Neuronal stem cell (in vitro differentiated cells): ENCODE measurements at regions not wholly inside any gene's neighbourhood (a gene's known extent, or its start where the extent isn't known, plus 50 kb on each side); places are given as distances from the start of the nearest gene placed in this dataset.

ENCODE experiments used
- DNase-seq: peaks from one replicate; pipeline ENCODE4 v3.0.0-alpha.2; 2013; ENCODE audit warnings: low spot score
- H2AFZ ChIP-seq: one replicate; pipeline ENCODE4 v1.6.1; 2013; ENCODE audit warnings: mild to moderate bottlenecking, low read length, inconsistent platforms
- H2AK5ac ChIP-seq: 2 replicates; pipeline ENCODE4 v1.6.1; 2013; ENCODE audit warnings: low read depth, mild to moderate bottlenecking, inconsistent platforms, low read length, moderate library complexity, mixed read lengths
- H2BK120ac ChIP-seq: 2 replicates; pipeline ENCODE4 v1.6.1; 2013; ENCODE audit warnings: low read depth, mild to moderate bottlenecking, inconsistent platforms, low read length, moderate library complexity, mixed read lengths
- H2BK12ac ChIP-seq: one replicate; pipeline ENCODE4 v1.6.1; 2013; ENCODE audit warnings: low read length, inconsistent platforms
- H2BK15ac ChIP-seq: 2 replicates; pipeline ENCODE4 v1.6.1; 2013; ENCODE audit warnings: mild to moderate bottlenecking, low read length, inconsistent platforms, mixed read lengths
- H2BK5ac ChIP-seq: one replicate; pipeline ENCODE4 v1.6.1; 2013; ENCODE audit warnings: inconsistent platforms, mild to moderate bottlenecking, low read length, moderate library complexity
- H3K14ac ChIP-seq: one replicate; pipeline ENCODE4 v1.6.1; 2013; ENCODE audit warnings: low read length, inconsistent platforms
- H3K18ac ChIP-seq: 2 replicates; pipeline ENCODE4 v1.6.1; 2013; ENCODE audit warnings: low read length, inconsistent platforms
- H3K23ac ChIP-seq: 2 replicates; pipeline ENCODE4 v1.6.1; 2013; ENCODE audit warnings: low read depth, mild to moderate bottlenecking, mixed read lengths, low read length, inconsistent platforms; ENCODE audit not compliant: poor library complexity
- H3K27ac ChIP-seq: replicated peaks from 3 replicates; pipeline ENCODE4 v1.5.1; 2013; ENCODE audit warnings: low read length, inconsistent platforms
- H3K27me3 ChIP-seq, 3 experiments: 2 replicates each; pipeline ENCODE4 v1.6.1; 2013; ENCODE audit warnings: low read length in 3 of 3, mild to moderate bottlenecking in 2 of 3, inconsistent platforms in 1 of 3, low read depth in 1 of 3, mixed read lengths in 1 of 3, moderate library complexity in 1 of 3; ENCODE audit not compliant: control insufficient read depth in 3 of 3, insufficient read depth in 3 of 3
- H3K36me3 ChIP-seq, 2 donors: replicated peaks in 1 of 2; 2 replicates each; pipeline ENCODE4 v1.6.1; 2013; ENCODE audit warnings: low read length in 2 of 2; ENCODE audit not compliant: control insufficient read depth in 2 of 2, insufficient read depth in 2 of 2
- H3K4ac ChIP-seq: 2 replicates; pipeline ENCODE4 v1.6.1; 2013; ENCODE audit warnings: inconsistent platforms, mild to moderate bottlenecking, low read length, moderate library complexity
- H3K4me1 ChIP-seq, 2 donors: 1 replicate in 1 of 2; 2 replicates in 1 of 2; pipeline ENCODE4 v1.6.1; 2013; ENCODE audit warnings: low read length in 2 of 2, low read depth in 1 of 2; ENCODE audit not compliant: control insufficient read depth in 2 of 2, insufficient read depth in 1 of 2
- H3K4me2 ChIP-seq: one replicate; pipeline ENCODE4 v1.6.1; 2013; ENCODE audit warnings: mild to moderate bottlenecking, low read length, inconsistent platforms; ENCODE audit not compliant: insufficient read depth, poor library complexity, severe bottlenecking
- H3K4me3 ChIP-seq, 2 donors: 2 replicates each; pipeline ENCODE4 v1.5.1; 2013; ENCODE audit warnings: low read length in 2 of 2, mild to moderate bottlenecking in 2 of 2, inconsistent platforms in 1 of 2, moderate library complexity in 1 of 2
- H3K79me1 ChIP-seq: one replicate; pipeline ENCODE4 v1.6.1; 2013; ENCODE audit warnings: low read depth, mild to moderate bottlenecking, inconsistent platforms, low read length, moderate library complexity
- H3K9ac ChIP-seq: one replicate; pipeline ENCODE4 v1.6.1; 2013; ENCODE audit warnings: mild to moderate bottlenecking, low read depth, low read length, inconsistent platforms; ENCODE audit not compliant: poor library complexity
- H3K9me3 ChIP-seq, 2 donors: replicated peaks in 1 of 2; 2 replicates each; pipeline versions ENCODE3 to v1.6.1; 2013; ENCODE audit warnings: low read length in 2 of 2, mild to moderate bottlenecking in 2 of 2, inconsistent platforms in 1 of 2, low read depth in 1 of 2, mixed read lengths in 1 of 2, moderate library complexity in 1 of 2; ENCODE audit not compliant: control insufficient read depth in 2 of 2, insufficient read depth in 1 of 2
- H4K8ac ChIP-seq: one replicate; pipeline ENCODE4 v1.6.1; 2013; ENCODE audit warnings: low read depth, mild to moderate bottlenecking, inconsistent platforms, low read length, moderate library complexity
- H4K91ac ChIP-seq: one replicate; pipeline ENCODE4 v1.6.1; 2013; ENCODE audit warnings: low read length, low read depth, mild to moderate bottlenecking, inconsistent platforms; ENCODE audit not compliant: poor library complexity
- WGBS, 2 donors: extraction: QIAGEN DNeasy Blood & Tissue Kit; methylation state at CpG; one replicate each; pipeline ENCODE4 v1.1.7; 2013; ENCODE audit warnings: missing lambda C conversion rate in 2 of 2, mixed read lengths in 1 of 2; ENCODE audit not compliant: insufficient read length in 2 of 2, insufficient replicate concordance in 1 of 2; ENCODE audit errors: extremely low coverage in 2 of 2; 5-methylcytosine and 5-hydroxymethylcytosine counted together

DNA sequence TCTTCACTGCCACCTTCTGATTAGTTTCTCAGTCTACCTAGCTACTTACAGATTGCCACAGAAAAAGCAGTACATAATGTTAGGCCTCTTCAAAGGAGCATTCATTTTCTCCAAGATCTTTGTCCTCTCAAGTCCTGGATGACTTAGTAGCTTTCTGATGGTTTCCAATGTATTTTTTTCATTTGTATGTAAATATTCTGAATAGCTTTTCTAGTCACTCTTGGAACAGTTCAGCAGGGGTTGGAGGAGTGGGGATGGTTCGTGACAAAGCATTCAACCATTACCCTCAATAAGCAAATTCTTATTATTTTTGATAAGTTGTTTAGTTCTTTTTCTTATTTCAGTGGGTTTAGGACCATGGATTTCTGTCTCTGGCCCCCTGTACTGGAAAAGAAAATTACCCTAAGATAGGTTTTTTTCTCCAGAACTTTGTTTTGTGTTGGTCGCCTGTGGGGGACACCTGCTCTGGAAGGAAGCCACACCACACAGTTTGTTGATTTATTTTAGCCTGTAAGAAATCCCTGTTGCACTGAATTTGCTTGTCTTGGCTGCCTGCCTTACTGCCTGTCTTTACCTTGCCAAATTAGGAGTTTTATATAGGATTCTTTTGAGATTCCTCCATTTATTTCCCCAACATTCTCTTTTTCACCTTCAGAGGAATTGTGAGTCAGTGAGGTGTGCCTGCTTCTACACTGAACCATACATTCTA is 247.9 kb downstream of the RFPL4B start:
- Histone ChIP-seq H2BK12ac (no peak overlapping the region), H3K4me2 (no peak overlapping the region), H2BK15ac (no peak overlapping the region), H3K4me1 (no peaks in the 10 kb centered on the region), H3K14ac (no peak overlapping the region), H3K9ac (no peak overlapping the region), H2AK5ac (no peak overlapping the region), H2BK120ac (no peak overlapping the region), H3K27me3 (no peaks in the 10 kb centered on the region), H3K36me3 (no peaks in the 10 kb centered on the region), H4K91ac (no peak overlapping the region), H3K18ac (no peak overlapping the region), H2BK5ac (no peak overlapping the region), H3K79me1 (no peaks in the 10 kb centered on the region), H4K8ac (no peak overlapping the region), H3K4me3 (no peak overlapping the region), H3K27ac (no peak overlapping the region), H3K23ac (no peak overlapping the region), H3K4ac (no peak overlapping the region), H3K9me3 (peaks cover 5 to 13% of the 10 kb centered on the region in 2 donors), H2AFZ (peak overlapping the region; percentile 5)
- no CpG with 5 or more reads among the region's 2 CpGs for WGBS, 2 donors
- no peak for DNase-seq

DNA sequence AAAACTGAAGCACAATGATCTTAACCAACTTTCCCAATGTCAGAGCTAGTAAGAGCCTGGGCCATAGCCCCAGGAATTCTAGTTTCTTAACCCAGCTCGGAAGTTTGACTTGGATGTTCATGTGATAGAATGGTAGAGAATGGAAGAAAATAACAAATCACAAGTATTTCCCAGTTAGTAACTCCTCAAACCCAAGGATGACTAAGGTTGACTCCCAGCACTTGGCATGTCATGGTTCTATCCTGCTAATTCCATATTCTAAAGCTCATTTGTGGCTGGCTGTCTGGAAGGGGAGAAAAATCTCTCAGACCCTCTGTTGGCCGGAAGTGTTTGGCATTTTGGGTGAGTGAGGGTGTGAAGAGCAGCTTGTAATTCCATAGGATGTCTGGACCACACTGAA is 248.7 kb downstream of the RFPL4B start:
- no peaks in the 10 kb centered on the region for H3K36me3 ChIP-seq
- no peak overlapping the region for H4K91ac ChIP-seq
- DNase-seq = no peak
- H4K8ac ChIP-seq = no peak overlapping the region
- no peak overlapping the region for H3K23ac ChIP-seq
- no peak overlapping the region for H3K18ac ChIP-seq
- no peak overlapping the region for H3K27ac ChIP-seq
- H3K4ac ChIP-seq = no peak overlapping the region
- H3K9me3 ChIP-seq = peaks cover 5 to 13% of the 10 kb centered on the region in 2 donors
- no peak overlapping the region for H3K9ac ChIP-seq
- no CpG with 5 or more reads among the region's 2 CpGs for WGBS, 2 donors
- no peak overlapping the region for H2AK5ac ChIP-seq
- H3K79me1 ChIP-seq = no peaks in the 10 kb centered on the region
- no peaks in the 10 kb centered on the region for H3K27me3 ChIP-seq
- H2BK15ac ChIP-seq = no peak overlapping the region
- H2AFZ ChIP-seq = no peak overlapping the region
- no peak overlapping the region for H3K14ac ChIP-seq
- no peak overlapping the region for H3K4me2 ChIP-seq
- no peak overlapping the region for H2BK120ac ChIP-seq
- no peak overlapping the region for H2BK5ac ChIP-seq
- H3K4me3 ChIP-seq = no peak overlapping the region
- no peak overlapping the region for H2BK12ac ChIP-seq
- peaks cover 0 to 4% of the 10 kb centered on the region in 2 donors for H3K4me1 ChIP-seq

DNA sequence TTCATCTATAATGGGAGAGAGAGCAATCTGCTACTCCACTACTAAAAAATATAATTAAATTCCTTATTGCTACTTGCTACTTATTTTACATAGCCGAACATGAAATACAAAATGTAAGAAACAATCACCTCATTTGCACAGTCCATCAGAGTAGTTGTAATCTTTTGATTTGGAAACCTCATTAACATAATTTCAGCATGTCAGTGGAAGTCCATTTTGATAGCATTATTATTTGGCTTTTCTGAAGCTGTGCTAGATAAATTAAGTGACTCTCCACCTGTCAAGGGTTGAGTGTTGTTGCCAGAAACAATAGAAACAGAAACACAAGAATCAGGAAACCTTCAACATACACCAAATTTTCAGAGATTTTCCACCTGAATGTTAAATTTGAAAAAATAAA is 250.0 kb downstream of the RFPL4B start:
- WGBS, 2 donors = no CpG with 5 or more reads among the region's 1 CpG
- H3K79me1 ChIP-seq = no peaks in the 10 kb centered on the region
- no peak overlapping the region for H3K4me3 ChIP-seq
- no peak overlapping the region for H3K9ac ChIP-seq
- H4K91ac ChIP-seq = no peak overlapping the region
- no peak overlapping the region for H3K4ac ChIP-seq
- H3K18ac ChIP-seq = no peak overlapping the region
- no peaks in the 10 kb centered on the region for H3K36me3 ChIP-seq
- no peak overlapping the region for H3K27ac ChIP-seq
- no peak overlapping the region for H3K4me2 ChIP-seq
- peaks cover 5 to 13% of the 10 kb centered on the region in 2 donors for H3K9me3 ChIP-seq
- H2AFZ ChIP-seq = no peak overlapping the region
- no peak overlapping the region for H2BK15ac ChIP-seq
- H3K4me1 ChIP-seq = peaks cover 0 to 4% of the 10 kb centered on the region in 2 donors
- no peak overlapping the region for H2BK12ac ChIP-seq
- H3K23ac ChIP-seq = no peak overlapping the region
- H2BK5ac ChIP-seq = no peak overlapping the region
- H4K8ac ChIP-seq = no peak overlapping the region
- H3K27me3 ChIP-seq = no peaks in the 10 kb centered on the region
- DNase-seq = no peak
- no peak overlapping the region for H3K14ac ChIP-seq
- H2AK5ac ChIP-seq = no peak overlapping the region
- no peak overlapping the region for H2BK120ac ChIP-seq

DNA sequence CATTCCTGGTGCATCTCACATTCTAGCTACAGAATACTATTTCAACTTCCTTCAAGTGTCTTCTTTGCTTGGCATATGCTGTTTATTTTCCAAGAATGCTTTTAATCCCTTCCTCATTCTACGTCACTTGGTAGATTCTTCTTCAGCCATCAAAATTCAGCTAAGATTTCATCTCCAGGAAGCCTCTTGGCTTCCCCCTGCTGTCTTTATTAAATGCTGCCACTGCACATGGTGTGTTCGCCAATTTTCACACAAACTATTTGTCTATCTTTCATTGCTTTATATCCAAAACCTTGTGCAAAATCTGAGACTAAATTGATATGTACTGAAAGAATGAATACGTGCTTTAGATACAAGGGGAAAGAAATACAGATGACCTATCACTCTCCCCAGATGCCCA is 253.0 kb downstream of the RFPL4B start:
- no peak overlapping the region for H2BK5ac ChIP-seq

More for the DNA sequence above, 253.0 kb downstream of the RFPL4B start:
- H2BK120ac ChIP-seq = no peak overlapping the region
- no peak overlapping the region for H3K18ac ChIP-seq
- H3K4ac ChIP-seq = no peak overlapping the region
- H3K79me1 ChIP-seq = no peaks in the 10 kb centered on the region
- no peak overlapping the region for H4K91ac ChIP-seq
- H3K27me3 ChIP-seq = no peaks in the 10 kb centered on the region
- no peak overlapping the region for H2AK5ac ChIP-seq
- no peaks in the 10 kb centered on the region for H3K36me3 ChIP-seq
- DNase-seq = no peak
- no CpG with 5 or more reads among the region's 3 CpGs for WGBS, 2 donors
- H3K9me3 ChIP-seq = peaks cover 1 to 2% of the 10 kb centered on the region in 2 donors
- no peak overlapping the region for H3K27ac ChIP-seq
- no peak overlapping the region for H3K14ac ChIP-seq
- H3K23ac ChIP-seq = no peak overlapping the region
- no peak overlapping the region for H2BK15ac ChIP-seq
- H3K4me2 ChIP-seq = no peak overlapping the region
- no peak overlapping the region for H4K8ac ChIP-seq
- peaks cover 0 to 4% of the 10 kb centered on the region in 2 donors for H3K4me1 ChIP-seq
- H3K4me3 ChIP-seq = no peak overlapping the region
- H2BK12ac ChIP-seq = no peak overlapping the region
- peak overlapping the region; percentile 64 for H2AFZ ChIP-seq
- H3K9ac ChIP-seq = no peak overlapping the region
